Stimulated activated CD4-positive, alpha-beta T cell treated with anti-CD3 and anti-CD28 coated beads, TNF-alpha, amount 100 ng/mL, for 4 hours (primary cell): ENCODE measurements at regions not wholly inside any gene's neighbourhood (a gene's known extent, or its start where the extent isn't known, plus 50 kb on each side); places are given as distances from the start of the nearest gene placed in this dataset.
"Not testable (repeated sequence)": the region's sequence is repeated elsewhere in the genome, so short reads cannot be mapped to it uniquely, and the experiment has no call there.

ENCODE experiments used
- DNase-seq, 3 experiments: peaks; one replicate each; pipeline ENCODE4 v3.0.0-alpha.2; 2020; ENCODE audit warnings: low read depth in 3 of 3

DNA sequence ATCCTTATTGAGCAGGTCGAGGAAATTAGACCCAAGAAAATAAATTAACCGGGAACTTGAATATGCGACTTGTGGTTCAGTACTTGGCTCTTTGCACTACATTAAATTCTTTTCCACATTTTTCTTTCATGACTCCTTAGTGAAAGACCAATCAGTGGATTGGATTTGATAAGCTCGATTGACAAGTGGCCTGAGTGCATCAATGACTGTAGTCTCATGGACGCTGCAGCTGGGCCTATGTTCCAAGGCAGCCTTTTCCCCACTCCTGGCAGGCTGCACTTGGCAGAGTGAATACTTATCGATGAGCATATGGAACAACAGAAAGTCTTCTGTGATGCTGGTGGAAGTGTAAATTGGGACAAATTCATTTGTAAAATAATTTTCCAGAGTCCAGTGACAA lies 210.8 kb upstream of the EXOC2 start:
- DNase-seq = no peak

DNA sequence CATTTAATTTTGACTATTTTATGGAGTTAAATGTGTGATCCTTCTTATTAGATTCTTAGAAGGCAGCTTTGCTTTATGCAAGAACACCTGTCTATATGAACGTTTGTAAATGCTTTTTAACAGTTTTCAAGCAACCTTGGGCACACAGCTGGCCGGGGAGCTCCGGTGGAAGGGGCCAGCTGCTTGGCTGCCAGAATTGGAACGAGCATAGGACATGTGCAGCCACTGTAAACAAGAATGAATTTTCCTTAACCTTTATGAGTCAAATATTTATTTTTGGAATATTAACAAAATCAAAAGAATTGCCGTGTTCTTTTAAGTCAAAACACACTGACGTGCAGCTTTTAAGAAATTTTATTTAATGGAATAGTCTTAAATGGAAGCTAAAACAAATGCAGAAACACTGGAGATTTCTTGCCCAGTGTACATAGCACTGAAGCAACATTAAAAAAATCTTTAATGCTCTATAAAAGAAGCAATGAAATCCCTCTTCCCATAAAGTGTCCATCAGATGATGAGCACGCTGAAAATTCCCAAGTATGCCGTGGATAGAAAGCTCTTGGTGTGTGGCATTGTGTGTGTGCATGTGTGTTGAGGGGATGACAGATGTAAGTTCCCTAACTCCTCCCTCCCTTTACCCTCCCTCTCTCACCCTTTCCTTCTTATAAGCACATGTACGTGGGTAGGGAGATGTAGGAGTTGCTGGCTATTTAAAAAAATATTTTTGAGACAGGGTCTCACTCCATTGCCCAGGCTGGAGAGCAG lies 208.9 kb upstream of the EXOC2 start:
- no peak for DNase-seq

DNA sequence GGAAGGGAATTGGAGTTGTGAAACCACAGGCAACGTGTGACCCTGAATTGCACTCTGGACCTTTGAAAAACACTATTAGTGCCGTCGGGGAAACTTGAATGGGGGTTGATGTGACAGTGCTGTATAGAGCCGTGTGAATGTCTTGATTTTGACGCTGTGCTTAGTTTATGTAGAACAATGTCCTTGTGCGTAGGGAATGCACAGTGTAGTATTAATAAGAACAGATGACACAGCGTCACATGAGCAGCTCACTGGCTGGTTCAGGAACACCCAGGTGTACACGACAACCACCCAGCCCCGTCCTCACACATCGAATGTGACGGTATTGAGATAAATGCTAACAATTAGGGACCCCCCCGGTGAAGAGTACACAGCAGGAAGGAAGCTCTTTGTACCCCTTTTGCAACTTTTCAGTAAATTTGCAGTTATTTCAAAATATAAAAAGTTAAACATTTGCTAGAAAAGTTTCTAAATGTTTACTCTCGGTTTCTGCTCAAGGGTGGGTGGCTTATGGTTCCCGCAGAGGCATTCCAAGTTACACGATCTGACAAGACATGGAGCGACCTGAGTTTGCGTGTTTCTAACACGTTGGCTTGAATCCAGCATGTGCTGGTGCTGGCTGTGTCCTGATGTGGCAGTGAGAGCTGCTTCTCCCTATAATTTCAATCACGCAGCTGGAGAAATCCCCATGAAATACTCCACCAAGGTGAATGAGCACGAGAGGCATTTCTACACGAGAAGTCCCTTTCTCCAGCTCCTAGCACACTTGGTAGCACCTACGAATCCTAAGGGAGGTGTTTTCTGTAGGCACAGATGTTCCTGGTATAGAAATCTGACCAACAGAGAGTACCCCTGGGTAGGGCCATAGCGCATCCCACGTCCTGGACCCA lies 208.0 kb upstream of the EXOC2 start:
- no peak for DNase-seq

DNA sequence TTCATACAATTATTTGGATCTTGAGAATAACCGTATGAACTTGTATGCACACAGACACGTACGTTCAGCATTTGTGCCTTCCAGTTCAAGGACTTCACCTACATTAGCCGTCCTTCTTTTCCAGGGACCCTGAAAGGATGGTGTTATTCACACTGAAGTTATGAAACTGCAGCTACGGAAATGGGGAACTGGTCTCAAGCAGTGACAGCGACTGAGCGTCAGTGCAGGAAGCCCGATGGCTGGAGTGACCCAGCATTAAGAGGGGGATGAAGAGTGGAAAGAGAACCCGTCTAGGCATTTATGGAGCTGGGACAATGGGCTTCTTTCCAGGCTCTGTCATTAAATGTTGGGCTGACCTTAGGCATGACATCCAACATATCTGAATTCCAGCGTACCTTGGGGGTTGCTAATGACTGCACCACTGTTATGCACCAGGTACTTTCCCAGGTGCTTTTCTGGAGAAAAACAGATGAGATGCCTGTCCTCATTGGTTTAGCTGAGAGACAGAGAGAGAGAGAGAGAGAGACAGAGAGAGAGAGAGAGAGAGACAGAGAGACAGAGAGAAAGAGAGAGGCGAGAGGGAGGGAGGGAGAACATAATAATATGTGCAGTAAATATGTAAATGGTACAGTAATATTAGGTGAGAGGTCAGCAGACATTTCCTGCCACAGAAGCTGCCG lies 204.7 kb upstream of the EXOC2 start:
- no peak for DNase-seq

DNA sequence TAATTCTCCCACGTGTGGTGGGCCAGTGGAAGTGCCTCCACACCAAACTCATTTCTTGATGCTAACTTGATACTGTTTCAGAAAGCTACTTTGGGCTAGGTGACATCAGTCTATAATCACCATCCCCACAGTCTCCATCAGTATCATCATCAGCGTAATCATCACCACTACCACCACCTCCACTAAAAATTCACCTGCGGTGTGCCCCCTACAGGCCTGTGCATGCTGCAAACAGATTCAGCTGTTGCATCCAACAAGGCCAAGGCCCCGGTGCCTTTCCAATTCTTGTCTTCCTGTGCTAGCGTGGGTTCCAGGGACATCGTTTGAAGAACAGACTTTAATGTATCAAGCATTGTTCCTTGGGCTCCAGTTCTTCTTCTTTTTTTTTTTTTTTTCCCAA lies 201.3 kb upstream of the EXOC2 start:
- no peak for DNase-seq

DNA sequence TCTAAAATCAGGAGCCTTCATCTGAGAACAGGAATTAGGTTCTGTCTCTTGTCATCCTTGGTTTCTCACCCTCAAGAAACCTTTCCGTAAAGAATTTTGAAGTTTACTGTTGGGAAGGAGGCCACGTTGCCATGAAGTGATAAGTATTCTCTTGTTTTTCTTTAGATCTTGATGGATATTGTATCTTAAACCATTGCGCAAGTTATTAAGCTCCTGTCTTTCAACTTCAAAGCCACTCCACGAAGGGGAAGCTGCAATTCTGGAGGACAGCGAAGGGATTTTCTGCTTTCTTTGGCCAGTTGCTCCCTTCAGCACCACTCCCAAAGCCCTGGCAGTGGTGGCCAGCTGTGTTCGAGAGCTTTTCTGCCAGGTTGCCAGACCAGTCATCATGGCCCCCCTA lies 198.1 kb upstream of the EXOC2 start:
- no peak for DNase-seq

DNA sequence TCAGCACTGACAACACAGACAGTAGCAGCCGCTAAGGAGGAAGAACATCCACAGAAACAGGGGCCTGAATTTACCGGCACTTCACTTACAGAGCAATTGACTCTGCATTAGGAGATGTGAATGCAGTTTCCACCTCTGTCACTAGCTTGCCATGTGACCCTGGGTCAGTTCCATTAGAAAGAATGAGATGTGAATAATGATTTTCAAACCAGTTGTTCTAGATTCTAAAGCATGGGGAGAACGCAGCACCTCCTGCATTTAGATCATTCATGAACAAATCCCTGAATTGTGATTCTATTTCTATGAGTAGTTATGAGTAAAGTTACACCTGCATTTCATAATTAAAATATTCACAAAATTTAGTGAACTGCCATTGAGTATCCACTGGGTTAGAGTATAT lies 197.3 kb upstream of the EXOC2 start:
- DNase-seq = no peak

DNA sequence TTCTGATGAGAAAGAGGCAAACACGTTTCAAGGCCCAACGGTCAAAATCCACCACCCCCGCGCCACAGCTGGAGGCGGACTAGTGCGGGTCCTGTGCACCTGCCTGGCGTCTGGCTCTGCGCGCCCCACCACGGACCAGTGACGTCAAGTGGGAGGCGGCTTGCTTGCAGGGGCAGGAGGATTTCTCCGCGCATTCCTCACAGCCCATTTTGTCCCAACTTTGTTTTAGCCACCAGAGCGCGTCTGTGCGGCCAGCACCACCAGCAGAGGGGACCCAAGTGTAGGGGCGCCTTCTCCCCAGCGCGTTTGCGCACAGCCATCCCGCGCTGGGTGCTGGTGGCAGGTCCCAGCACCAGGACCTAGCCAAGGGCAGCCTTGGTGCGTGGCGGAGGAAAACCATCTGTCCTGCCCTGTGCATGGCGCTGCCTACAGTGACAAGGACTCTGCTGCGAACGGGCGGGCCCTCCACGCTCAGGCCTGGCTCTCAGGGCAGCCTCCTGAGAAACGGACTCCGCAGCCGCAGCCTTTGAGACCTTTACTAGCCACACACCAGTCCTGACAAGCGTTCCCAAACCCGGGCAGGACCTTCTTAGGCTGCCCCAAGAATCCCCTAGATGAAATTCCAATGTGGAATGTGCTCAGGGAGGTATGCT lies 194.8 kb upstream of the EXOC2 start:
- no peak for DNase-seq

DNA sequence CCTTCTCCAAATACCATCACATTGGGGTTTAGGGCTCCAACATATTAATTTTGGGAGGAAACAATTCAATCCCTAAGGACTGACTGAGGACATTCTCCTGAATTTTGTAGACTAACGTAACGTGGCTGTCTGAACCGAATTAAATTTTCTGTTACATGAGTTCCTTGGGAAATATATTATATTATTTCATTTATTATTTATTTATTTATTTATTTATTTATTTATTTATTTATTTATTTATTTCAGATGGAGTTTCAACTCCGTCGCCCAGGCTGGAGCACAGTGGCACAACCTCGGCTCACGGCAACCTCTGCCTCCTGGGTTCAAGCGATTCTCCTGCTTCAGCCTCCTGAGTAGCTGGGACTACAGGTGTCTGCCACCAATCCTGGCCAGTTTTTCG lies 193.2 kb upstream of the EXOC2 start:
- not testable (repeated sequence) for DNase-seq

DNA sequence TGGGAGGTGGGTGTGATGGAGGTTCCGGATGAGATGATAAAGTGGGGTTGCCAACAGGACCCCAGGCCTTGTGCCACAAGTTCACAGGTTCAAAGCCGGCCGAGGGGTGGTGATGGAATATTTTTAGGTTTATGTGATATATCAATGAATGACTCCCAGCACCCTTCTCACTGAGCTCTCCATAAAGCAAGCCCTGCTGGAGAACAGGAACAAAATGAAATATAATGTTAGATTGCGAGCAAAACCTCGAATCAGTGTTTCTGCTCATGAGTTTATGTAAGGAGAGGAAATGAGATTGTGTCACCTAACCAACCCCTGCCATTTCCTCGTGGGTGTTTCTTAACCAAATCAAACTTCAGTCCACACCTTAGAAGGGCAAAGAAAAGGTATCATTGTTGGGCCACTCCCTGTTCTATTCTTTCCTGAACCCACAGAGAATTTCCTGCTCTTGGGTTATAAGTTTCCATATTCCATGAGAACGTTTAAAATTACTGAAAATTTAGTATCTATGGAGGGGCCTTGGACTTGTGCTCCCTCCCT lies 192.2 kb upstream of the EXOC2 start:
- DNase-seq = no peak

DNA sequence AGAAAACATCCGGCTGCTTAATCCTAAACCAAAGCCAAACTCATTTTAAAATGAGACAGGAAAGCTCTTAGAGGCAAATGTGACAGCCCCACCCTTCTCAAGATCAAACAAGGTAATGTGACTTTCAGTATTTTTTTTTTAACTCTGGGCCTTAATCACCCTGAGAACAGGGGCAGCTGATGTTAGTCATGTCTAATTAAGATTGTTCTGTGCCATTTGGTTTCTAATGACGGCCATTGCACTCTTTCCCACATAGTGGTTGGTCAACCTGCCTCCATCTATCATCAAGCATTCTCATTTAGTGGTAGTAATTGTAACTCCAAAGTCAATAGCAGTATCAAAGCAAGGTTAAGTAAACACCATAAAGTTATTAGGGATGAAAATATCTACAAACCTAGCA lies 191.6 kb upstream of the EXOC2 start:
- DNase-seq = no peak

DNA sequence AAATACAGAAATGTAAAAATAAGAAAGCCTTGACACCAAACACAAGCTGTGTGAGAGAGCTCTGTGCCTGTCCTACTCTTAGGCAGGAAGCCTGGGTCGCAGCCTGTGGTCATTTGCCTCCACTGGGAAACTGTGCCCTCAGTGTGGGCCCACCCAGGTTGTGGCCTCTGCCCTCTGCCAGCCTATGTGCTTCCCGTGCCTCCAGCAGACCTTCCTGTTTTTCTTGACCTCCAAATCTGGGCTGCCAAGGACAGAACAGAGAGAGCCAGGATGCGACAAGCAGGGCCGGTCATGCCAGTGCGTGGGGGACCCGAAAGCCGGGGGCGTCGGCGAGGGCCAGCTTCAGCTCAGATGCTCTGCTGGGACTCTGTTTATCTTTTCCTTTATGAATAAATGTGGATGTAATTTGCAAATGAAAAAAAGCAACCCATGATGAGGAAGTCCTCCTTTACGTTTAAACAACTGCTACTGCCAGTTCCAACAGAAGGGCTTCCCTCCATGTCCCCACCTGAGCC lies 189.2 kb upstream of the EXOC2 start:
- DNase-seq = no peak

DNA sequence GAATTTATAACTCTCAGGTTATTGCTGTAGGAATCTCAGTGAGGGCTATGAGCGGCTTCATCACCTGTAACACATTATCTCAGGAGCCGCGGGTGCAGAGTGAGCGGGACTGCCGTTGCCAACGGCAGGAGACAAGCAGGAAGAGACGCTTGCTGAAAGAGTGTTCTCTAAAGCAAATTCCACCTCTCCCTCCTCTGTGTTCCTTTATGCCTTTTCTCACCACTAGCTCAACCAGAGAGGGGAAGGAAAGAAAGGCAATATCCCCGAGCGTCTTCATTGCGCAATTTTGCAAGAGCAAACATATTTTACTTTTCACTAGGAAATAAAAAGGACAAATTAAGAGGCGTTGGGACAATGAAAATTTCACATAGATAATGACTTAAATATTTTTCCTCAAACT lies 185.2 kb upstream of the EXOC2 start:
- no peak for DNase-seq

DNA sequence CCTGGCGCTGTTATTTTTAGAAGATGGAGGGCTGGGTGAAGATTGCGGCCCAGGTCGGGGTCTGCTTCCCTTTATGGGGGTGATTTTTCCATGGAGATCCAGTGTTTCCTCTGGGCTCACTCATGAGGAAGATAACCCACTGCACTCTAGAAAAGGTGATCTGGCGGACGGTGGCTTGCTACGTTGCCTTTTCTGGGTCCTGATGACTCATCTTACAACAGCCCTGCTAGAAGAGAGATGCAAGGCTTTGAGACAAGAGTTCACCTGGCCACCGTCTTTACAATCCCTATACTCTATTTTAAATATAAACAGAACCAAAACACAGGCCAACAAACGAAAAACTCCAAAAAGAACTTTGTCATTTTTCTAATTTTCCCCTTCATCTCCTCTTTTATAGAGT lies 182.1 kb upstream of the EXOC2 start:
- no peak for DNase-seq

DNA sequence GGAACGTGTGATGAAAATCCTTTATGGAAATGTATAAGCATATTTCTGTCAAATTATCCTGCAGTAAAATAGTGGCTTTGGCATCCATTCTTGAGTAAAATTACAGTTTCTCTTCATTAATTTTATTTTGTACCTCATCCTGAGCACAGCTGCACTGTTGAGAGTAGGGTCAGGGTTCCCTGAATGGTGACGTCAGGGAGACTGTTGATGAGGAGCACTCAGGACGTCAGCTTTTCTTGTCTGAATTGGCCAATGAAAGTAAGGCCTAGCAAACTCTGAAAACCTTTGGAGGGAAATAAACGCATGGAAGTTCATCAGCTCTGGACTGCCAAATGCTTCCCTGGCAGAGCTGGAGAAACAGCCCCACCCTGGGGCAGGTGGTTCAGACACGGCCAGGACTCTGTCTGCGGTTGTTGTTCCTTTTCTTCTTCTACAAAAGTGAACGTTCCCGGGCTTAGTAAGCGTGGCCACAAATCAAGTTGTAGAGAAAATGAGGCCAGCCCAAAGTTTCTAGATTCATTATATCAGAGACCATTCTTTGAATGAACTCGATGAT lies 179.7 kb upstream of the EXOC2 start:
- DNase-seq = no peak

DNA sequence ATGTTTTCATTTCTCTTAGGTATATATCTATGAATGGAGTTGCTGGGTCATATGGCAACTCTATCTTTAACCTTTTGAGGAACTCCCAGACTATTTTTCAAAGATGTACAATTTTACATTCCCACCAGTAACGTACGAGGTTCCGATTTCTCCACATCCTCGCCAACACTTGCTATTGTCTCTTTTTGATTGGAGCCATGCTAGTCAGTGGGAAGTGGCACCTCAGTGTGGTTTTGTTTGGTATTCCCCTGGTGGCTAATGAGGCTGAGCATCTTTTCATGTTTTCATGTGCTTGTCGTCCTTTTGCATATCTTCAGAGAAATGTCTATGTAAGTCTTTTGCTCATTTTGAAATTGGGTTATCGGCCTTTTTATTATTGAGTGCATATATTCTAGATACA lies 178.6 kb upstream of the EXOC2 start:
- DNase-seq = no peak

DNA sequence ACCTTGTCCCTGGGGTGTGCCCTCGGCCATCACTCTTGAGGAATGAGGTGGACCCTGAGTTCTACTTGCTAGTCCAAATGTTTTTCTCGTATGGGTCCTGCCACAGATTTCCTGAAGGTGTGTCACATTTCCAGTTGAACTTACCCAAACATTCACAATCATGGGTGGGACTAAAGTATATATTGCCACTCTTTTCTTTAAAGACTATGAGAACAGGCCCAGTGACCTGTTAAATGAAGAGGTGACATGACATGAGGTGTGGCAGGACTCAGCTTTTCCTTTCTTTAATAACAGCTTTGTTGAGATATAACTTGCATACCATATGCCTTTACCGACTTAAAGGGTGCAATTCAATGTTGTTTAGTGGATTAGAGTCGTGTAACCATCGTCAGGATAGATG lies 177.2 kb upstream of the EXOC2 start:
- no peak for DNase-seq

DNA sequence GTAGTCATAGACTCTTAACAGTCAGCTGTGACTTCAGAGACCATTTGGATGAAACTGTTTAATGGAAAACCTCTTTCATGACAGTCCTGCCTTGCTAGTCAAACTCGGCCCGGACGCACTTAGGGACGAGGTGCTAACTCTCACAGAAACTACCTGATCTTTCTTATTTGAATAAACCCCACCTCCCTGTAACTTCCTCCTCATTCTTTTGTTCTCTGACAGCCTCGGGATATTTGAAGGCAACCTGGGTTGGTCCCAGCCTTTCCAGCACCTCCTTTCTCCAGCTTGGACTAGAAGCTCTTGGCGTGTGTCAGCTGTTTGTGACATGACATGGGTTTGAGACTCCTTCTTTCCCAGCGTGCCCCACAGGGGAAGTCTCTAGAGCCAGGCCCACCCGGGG lies 175.3 kb upstream of the EXOC2 start:
- no peak for DNase-seq

DNA sequence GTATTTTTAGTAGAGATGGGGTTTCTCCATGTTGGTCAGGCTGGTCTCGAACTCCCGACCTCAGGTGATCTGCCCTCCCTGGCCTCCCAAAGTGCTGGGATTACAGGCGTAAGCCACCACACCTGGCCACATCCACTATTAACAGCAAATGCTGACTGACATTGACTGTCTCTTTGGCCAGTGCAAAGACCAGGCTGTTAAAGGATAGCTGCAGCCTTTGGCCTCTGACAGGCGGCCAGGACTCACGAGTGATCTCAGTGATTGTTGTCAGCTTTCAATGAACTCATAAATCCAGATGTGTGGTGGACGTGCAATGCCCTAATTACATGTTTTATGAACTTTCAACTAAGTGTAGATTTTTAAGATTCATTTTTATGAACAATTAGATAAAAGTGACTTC lies 174.4 kb upstream of the EXOC2 start:
- DNase-seq = no peak

DNA sequence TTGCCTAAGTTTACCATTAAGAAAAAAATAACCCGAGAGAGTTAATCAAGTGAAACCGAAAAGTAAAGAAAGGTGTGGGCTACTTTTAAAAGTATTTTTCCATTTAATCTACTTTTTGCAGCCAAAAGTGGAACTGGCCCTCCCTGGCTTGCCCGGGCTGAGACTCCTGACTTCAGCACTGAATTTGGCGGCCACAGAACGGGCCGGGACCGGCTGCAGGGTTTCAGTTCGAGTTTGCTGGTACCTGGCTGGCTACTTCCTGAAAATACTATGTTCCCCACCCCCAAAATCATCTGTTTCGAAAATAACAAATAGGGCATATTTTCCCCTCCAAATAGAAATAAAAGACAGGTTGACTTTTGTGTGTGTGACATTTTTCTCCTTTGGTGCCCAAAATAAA lies 173.4 kb upstream of the EXOC2 start:
- DNase-seq = no peak

DNA sequence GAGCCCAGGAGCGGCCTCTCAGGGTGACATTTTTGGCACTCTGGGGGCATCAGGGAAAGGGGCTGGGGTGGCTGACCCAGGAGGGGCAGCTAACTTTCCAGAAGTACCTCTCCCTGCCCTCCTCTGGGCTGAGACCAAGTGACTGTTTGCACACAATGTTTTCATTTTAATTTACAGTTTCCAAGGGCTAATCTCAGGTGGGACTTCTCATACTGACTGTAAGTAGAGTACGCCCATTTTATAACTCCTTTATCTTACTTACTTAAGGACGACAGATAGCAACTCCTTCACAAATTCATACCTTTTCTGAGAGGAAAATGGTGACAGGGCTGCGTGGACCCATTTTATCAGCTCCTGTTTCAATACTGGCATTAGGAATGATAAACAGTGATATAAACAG lies 172.9 kb upstream of the EXOC2 start:
- DNase-seq = no peak
